GM19463 (cell line): ENCODE measurements at regions not wholly inside any gene's neighbourhood (a gene's known extent, or its start where the extent isn't known, plus 50 kb on each side); places are given as distances from the start of the nearest gene placed in this dataset.

Experiments
- ATAC-seq: cut with Tn5 transposase; IDR thresholded peaks from one replicate; pipeline ENCODE4 v1.9.1; 2021; ENCODE audit warnings: mild to moderate bottlenecking, moderate library complexity; ENCODE audit not compliant: unreplicated experiment

GRCh38 chr2:64396551-64396950 is 57.4 kb upstream of the LGALSL start:
- ATAC-seq, result no peak

GRCh38 chr2:64398516-64399129 is 55.3 kb upstream of the LGALSL start:
- no peak for ATAC-seq

- no peak for ATAC-seq
Measured at GRCh38 chr2:64399521-64399920, 54.4 kb upstream of the LGALSL start.

GRCh38 chr2:64400105-64400728 is 53.7 kb upstream of the LGALSL start:
- ATAC-seq, result no peak

- no peak for ATAC-seq
Measured at GRCh38 chr2:64400733-64401528, 53.0 kb upstream of the LGALSL start.

- ATAC-seq, result no peak
Measured at GRCh38 chr2:64401529-64401880, 52.5 kb upstream of the LGALSL start.

- no peak for ATAC-seq
Measured at GRCh38 chr2:64402876-64403275, 51.1 kb upstream of the LGALSL start.

- ATAC-seq, result no peak
Measured at GRCh38 chr2:64403426-64403825, 50.5 kb upstream of the LGALSL start.

- ATAC-seq, result no peak
Measured at GRCh38 chr2:64404002-64404731, 49.8 kb upstream of the LGALSL start.
